HEK293T (cell line): ENCODE measurements at regions not wholly inside any gene's neighbourhood (a gene's known extent, or its start where the extent isn't known, plus 50 kb on each side); places are given as distances from the start of the nearest gene placed in this dataset.

Experiments
- BHLHE40 ChIP-seq: fragments of 450-650 bp; IDR thresholded peaks from 2 replicates; pipeline ENCODE4 v1.6.1; 2016; ENCODE audit warnings: mild to moderate bottlenecking, moderate library complexity, borderline replicate concordance
- ELF4 ChIP-seq: fragments of 450-650 bp; IDR thresholded peaks from 2 replicates; pipeline ENCODE4 v1.6.1; 2017; ENCODE audit warnings: antibody characterized with exemption
- FOXA1 ChIP-seq: fragments of 450-650 bp; IDR thresholded peaks from 2 replicates; pipeline ENCODE4 v1.6.1; 2016; ENCODE audit warnings: mild to moderate bottlenecking
- FOXM1 ChIP-seq: fragments of 450-650 bp; IDR thresholded peaks from 2 replicates; pipeline ENCODE4 v1.6.1; 2017; ENCODE audit warnings: mild to moderate bottlenecking, borderline replicate concordance
- HDGF ChIP-seq: fragments of 450-650 bp; IDR thresholded peaks from 2 replicates; pipeline ENCODE4 v1.6.1; 2017; ENCODE audit warnings: antibody characterized with exemption, borderline replicate concordance
- SP1 ChIP-seq: fragments of 450-650 bp; IDR thresholded peaks from 2 replicates; pipeline ENCODE4 v1.6.1; 2017
- SUZ12 ChIP-seq: fragments of 450-650 bp; IDR thresholded peaks from 2 replicates; pipeline ENCODE4 v1.6.1; 2016; ENCODE audit warnings: mild to moderate bottlenecking

DNA sequence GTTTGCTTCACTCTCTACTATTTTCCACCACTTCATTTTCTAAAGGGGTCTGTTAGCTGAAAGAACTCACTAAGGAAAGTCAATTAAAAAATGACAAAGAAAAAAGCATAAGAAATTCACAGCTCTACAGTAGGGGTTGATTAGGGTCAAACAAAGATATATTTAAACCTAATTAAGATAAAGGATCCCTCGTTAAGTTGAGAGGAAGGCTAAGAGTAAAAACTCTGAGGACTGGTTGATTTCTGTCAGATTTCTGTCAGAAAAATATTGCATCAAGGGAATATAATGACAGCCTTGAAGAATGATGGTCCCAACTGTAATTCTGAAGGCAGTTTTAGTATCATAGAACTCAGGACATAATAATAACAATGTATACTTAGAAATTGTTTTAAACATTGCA, 218.0 kb downstream of the QDPR start:
- TF ChIP-seq HDGF (no peak), FOXA1 (no peak), SUZ12 (no peak), SP1 (no peak), FOXM1 (no peak), ELF4 (no peak), BHLHE40 (no peak)
